ENCODE measurements at regions not wholly inside any gene's neighbourhood (a gene's known extent, or its start where the extent isn't known, plus 50 kb on each side); places are given as distances from the start of the nearest gene placed in this dataset.

GRCh38 chr3:34449305-34449704 lies 650.9 kb downstream of the PDCD6IP start:
- no peak for TF ChIP-seq CTCF (IDR thresholded peaks at IDR 0.05; ENCODE audit: insufficient read depth, low read length, severe bottlenecking)
- no peak overlapping the region for H3K4me3 ChIP-seq (ENCODE audit: low read depth, low read length)
- H3K27me3 ChIP-seq (ENCODE audit: control insufficient read depth, insufficient read depth, low read length): no peaks in the 10 kb centered on the region
- H3K36me3 ChIP-seq (ENCODE audit: control insufficient read depth, insufficient read depth, low read length): no peaks in the 10 kb centered on the region
- DNase-seq (ENCODE audit: low read depth): no peak
- no peak for FAIRE-seq

GRCh38 chr3:34463414-34463813 lies 665.0 kb downstream of the PDCD6IP start:
- no peaks in the 10 kb centered on the region for H3K36me3 ChIP-seq (ENCODE audit: control insufficient read depth, insufficient read depth, low read length)
- H3K27me3 ChIP-seq (ENCODE audit: control insufficient read depth, insufficient read depth, low read length): no peaks in the 10 kb centered on the region
- TF ChIP-seq CTCF (IDR thresholded peaks at IDR 0.05; ENCODE audit: insufficient read depth, low read length, severe bottlenecking): no peak
- FAIRE-seq: no peak
- H3K4me3 ChIP-seq (ENCODE audit: low read depth, low read length): no peak overlapping the region
- no peak for DNase-seq (ENCODE audit: low read depth)

- Histone ChIP-seq H3K36me3 (ENCODE audit: control insufficient read depth, insufficient read depth, low read length) (no peaks in the 10 kb centered on the region), H3K4me3 (ENCODE audit: low read depth, low read length) (no peak overlapping the region), H3K27me3 (ENCODE audit: control insufficient read depth, insufficient read depth, low read length) (no peaks in the 10 kb centered on the region)
- DNase-seq (ENCODE audit: low read depth) (no peak), FAIRE-seq (no peak)
- TF ChIP-seq CTCF (IDR thresholded peaks at IDR 0.05; ENCODE audit: insufficient read depth, low read length, severe bottlenecking): no peak
These were observed 666.2 kb downstream of the PDCD6IP start for GRCh38 chr3:34464646-34465045.

- peak; percentile 7 for FAIRE-seq
- TF ChIP-seq CTCF (IDR thresholded peaks at IDR 0.05; ENCODE audit: insufficient read depth, low read length, severe bottlenecking): no peak
- no peak overlapping the region for H3K4me3 ChIP-seq (ENCODE audit: low read depth, low read length)
- H3K27me3 ChIP-seq (ENCODE audit: control insufficient read depth, insufficient read depth, low read length): no peaks in the 10 kb centered on the region
- H3K36me3 ChIP-seq (ENCODE audit: control insufficient read depth, insufficient read depth, low read length): no peaks in the 10 kb centered on the region
- DNase-seq (ENCODE audit: low read depth): no peak
These were observed 677.4 kb downstream of the PDCD6IP start for GRCh38 chr3:34475851-34476250.

- Histone ChIP-seq H3K27me3 (ENCODE audit: control insufficient read depth, insufficient read depth, low read length) (no peaks in the 10 kb centered on the region), H3K4me3 (ENCODE audit: low read depth, low read length) (no peak overlapping the region), H3K36me3 (ENCODE audit: control insufficient read depth, insufficient read depth, low read length) (no peaks in the 10 kb centered on the region)
- DNase-seq (ENCODE audit: low read depth): no peak
- no peak for TF ChIP-seq CTCF (IDR thresholded peaks at IDR 0.05; ENCODE audit: insufficient read depth, low read length, severe bottlenecking)
- no peak for FAIRE-seq
These were observed 685.0 kb downstream of the PDCD6IP start for GRCh38 chr3:34483311-34483887.

- FAIRE-seq (no peak), DNase-seq (ENCODE audit: low read depth) (no peak)
- no peak for TF ChIP-seq CTCF (IDR thresholded peaks at IDR 0.05; ENCODE audit: insufficient read depth, low read length, severe bottlenecking)
- Histone ChIP-seq H3K36me3 (ENCODE audit: control insufficient read depth, insufficient read depth, low read length) (no peaks in the 10 kb centered on the region), H3K27me3 (ENCODE audit: control insufficient read depth, insufficient read depth, low read length) (no peaks in the 10 kb centered on the region), H3K4me3 (ENCODE audit: low read depth, low read length) (no peak overlapping the region)
These were observed 705.9 kb downstream of the PDCD6IP start for GRCh38 chr3:34504366-34504765.
